ENCODE measurements at regions not wholly inside any gene's neighbourhood (a gene's known extent, or its start where the extent isn't known, plus 50 kb on each side); places are given as distances from the start of the nearest gene placed in this dataset.

DNA sequence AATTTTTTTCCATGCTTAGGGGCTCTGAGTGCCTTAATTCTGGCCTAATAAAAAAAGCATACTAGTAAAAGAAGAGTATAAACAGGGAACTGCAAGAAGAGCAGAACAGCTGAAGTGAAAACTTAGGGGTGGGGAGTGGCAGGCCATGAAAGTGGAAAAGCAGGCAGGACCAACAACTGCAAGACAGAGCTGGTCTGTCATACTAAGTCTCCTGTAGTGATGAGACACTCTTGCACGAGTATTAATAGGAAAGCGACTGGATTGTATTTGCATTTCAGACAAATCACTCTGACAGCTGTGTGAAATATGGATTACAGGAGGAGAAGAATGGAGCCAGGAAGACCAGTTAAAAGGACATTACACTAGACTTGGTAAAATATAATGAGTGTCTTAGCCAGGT, 449.9 kb downstream of the NUF2 start:
- TF ChIP-seq, protein P1, sequence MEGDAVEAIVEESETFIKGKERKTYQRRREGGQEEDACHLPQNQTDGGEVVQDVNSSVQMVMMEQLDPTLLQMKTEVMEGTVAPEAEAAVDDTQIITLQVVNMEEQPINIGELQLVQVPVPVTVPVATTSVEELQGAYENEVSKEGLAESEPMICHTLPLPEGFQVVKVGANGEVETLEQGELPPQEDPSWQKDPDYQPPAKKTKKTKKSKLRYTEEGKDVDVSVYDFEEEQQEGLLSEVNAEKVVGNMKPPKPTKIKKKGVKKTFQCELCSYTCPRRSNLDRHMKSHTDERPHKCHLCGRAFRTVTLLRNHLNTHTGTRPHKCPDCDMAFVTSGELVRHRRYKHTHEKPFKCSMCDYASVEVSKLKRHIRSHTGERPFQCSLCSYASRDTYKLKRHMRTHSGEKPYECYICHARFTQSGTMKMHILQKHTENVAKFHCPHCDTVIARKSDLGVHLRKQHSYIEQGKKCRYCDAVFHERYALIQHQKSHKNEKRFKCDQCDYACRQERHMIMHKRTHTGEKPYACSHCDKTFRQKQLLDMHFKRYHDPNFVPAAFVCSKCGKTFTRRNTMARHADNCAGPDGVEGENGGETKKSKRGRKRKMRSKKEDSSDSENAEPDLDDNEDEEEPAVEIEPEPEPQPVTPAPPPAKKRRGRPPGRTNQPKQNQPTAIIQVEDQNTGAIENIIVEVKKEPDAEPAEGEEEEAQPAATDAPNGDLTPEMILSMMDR (IDR thresholded peaks at IDR 0.05), result no peak

DNA sequence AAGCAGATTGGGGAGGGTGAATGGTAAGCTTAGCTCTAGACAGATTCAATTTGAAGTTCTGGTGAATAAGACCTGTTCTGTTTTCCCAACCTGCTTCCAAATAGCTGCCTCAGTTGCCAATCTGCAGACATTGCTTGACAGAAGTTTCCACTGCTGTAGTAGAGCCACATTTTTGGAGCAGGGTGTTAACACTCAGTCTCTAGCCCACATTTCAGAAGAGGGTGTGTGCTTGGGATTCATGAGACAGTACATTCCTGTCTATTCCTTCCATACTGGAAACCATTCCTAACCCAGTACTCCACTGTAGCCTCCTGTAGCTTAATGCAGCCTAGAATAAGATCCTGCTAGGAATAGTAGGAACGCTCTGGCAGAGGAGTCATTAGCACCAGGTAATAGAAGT, 450.5 kb downstream of the NUF2 start:
- TF ChIP-seq, protein P1 (IDR thresholded peaks at IDR 0.05), result no peak

DNA sequence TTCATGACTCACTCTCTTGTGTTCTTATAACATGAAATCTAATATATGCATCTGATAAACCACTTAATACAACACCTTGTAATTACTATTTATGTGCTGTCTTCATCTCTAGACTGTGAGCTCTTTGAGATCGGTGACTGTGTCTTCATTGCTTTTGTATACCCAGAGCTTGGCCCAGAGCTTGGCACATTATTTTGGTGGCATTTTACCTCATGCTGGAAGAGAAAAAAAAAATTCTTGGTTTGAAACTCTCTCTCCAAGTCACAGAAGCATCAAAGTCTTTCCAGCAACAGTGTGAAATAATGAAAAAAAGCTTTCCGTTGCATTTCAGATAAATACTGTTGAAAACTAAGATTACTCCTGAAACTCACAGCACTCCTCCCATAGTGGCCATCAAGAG, 451.6 kb downstream of the NUF2 start:
- TF ChIP-seq, protein P1 (IDR thresholded peaks at IDR 0.05), result no peak

DNA sequence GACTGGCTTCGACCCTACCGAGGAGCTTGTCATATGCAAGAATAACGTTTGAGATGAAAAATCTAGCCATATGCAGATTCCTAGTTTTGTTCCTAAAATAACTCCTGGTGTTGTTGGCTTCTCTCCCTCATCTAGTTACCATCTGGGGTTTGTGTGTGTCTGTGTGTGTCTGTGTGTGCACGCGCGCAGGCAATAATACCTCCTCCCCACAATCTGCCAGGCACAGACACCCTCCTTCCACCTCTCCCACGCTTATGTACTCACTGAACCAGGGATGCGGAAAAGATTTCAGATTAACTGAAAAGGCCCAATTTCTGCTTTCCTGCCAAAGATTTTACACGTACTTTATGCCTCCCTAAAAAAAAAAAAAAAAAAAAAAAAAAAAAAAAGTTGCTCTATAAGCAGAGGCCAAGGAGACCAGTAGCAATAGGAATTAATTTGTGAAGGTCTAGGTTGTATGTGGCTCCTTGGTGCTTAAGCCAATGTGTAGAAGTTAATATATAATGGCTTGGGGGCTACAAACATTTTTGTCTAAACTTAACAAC, 452.7 kb downstream of the NUF2 start:
- TF ChIP-seq, protein P1 (IDR thresholded peaks at IDR 0.05), result no peak

DNA sequence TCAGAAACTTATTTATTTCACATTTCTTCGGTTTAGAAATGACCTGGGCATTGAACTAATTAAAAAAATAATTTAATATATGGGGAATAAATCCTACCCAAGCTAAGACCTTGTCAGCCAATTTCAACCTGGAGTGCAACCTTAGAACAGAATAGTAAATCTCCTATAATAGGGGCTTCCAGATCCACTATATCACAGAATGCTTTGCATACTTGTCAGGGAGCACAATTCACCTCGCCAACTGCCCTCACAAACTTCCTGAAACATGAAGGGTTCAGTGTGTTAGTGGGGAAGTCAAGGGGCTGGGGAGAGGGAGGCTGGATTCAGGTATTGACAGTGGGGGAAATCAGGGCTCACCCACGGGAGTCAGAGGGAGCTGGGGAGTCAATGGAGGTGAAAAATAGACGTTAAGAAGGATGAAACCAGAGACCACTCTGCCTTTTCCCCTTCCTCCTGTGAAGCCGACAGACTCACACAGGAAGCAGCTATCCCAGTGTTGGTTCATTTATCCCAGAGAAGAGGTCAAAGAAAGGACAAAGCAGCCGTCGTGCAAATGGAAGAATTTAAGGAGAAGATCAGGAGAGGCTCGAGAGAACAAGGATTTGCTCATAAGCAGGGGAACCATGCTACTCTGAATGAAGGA, 453.3 kb downstream of the NUF2 start:
- TF ChIP-seq, protein P1 (IDR thresholded peaks at IDR 0.05), result no peak

DNA sequence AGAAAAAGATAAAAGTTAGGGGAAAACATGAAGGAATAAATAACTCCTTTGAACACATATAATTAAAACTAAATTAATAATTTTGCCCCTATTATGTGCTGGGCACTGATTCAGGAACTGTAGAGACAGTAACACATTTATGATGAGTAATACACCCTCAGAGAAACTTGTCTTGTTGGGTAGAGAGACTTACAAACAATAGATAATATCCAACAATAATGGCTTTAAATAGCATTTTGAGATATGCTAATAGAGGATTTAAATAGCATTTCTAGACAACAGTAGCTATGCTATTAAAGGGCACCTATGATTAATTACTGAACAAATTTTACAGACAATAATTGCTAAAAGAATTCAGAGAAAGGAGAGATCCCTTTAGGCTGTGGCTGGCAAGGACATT, 455.5 kb downstream of the NUF2 start:
- TF ChIP-seq, protein P1 (IDR thresholded peaks at IDR 0.05), result no peak

DNA sequence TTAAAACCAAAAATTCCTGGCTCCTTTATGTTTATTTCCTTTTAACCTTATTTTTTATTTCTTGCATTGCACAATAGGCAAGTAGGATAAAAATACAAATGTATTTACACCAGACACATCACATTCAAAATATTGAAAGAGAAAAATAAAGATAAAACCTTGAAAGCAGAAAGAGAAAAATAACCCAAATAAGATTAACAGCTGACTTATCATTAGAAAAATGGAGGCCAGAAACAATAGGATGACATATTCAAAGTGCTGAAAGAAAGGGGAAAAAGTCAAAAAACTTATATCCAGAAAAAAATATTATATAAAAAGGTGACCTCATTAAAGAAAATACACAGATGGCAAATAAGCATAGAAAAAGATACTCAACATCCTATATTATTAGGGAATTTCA, 459.4 kb downstream of the NUF2 start:
- TF ChIP-seq, protein P1 (IDR thresholded peaks at IDR 0.05), result no peak

Data from LNCAP (cell line).